GM18520 (cell line): ENCODE measurements at regions not wholly inside any gene's neighbourhood (a gene's known extent, or its start where the extent isn't known, plus 50 kb on each side); places are given as distances from the start of the nearest gene placed in this dataset.
"Not testable (repeated sequence)": the region's sequence is repeated elsewhere in the genome, so short reads cannot be mapped to it uniquely, and the experiment has no call there.

Experiments
- ATAC-seq: cut with Tn5 transposase; IDR thresholded peaks from one replicate; pipeline ENCODE4 v1.9.1; 2021; ENCODE audit not compliant: unreplicated experiment

DNA sequence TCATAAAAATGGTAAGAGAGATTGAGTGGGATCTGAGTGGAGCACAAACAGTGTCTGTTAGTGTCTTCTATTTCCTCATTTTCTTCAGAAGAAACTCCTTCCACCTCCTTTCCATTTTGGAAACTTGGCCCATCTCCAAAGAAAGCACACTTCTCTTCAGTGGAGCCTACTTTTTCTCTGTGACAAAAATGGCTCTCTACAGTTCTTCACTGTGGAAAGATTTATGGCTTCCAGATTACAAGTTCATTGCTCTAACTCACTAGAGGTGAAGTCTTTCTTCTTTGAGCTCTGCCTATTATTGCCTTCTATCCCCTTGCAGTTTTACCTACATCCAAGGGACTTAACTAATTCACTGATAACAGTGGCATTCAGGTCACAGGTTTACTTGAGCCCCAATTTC, 325.8 kb downstream of the ANTXR2 start:
- no peak for ATAC-seq

DNA sequence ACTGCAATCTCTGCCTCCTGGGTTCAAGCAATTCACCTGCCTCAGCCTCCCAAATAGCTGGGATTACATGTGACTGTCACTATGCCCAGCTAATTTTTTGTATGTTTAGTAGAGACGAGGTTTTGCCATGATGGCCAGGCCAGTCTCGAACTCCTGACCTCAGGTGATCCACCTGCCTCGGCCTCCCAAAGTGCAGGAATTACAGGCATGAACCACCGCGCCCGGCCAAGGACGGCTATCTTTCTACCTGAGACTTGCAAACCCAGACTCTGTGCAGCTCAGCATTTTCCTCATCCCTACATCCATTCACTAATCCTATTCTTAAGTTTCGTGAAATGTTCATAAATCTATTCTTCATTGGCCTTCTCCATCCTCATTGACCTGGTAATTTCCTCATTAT, 330.0 kb downstream of the ANTXR2 start:
- ATAC-seq: no peak

DNA sequence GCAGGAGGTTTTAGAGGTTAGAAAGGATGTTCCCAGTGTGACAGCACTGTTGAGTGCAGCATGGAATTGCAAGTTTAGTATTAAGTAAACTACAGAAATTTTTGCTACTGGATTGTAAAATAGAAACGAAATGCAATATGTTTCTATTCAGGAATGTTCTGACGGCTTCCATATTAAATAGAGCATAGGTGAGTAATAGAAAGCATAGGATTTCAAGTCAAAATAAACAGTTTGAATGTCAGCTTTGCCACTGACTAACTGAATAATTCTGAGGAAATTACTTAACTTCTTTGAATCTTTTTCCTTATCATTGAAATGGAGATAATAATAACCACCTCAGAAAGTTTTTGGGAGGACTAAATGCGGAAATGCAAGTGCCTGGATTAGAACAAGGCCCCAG, 331.9 kb upstream of the GK2 start:
- no peak for ATAC-seq

DNA sequence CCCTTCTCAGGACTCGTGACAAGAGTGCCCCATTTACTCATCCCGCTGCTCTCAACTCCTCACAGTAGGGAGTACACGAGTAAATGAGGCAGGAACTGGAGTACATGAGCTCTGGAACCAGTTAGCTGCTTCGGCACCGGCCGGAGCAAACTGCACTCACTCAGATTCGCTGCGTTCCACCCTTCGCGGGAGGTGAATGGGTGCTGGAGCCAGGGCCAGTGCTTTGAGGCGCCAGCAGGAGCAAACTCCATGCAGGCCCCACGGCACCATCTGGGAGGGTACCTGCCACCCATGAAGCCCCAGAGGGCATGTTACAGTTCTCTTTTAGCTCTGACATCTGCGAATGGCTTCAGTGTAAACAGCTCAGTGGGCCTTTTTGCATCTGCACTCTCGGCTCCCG, 315.5 kb upstream of the GK2 start:
- ATAC-seq: no peak

DNA sequence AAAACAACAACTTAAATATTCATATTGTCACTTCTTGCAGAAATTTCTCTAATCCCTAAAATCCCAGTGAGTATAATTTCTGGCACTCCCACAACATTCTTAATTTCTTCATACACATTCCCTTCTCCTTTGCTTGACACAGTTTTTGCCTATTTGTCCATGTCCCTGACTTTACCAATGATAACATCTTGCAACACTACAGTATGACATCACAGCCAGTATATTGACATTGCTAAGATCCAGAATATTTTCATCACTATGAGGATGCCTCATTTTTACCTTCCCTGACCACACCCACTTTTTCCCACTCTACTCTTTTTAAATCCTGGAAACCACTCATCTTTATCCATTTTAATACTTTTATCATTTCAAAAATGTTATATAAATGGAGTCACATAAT, 292.3 kb upstream of the GK2 start:
- no peak for ATAC-seq

DNA sequence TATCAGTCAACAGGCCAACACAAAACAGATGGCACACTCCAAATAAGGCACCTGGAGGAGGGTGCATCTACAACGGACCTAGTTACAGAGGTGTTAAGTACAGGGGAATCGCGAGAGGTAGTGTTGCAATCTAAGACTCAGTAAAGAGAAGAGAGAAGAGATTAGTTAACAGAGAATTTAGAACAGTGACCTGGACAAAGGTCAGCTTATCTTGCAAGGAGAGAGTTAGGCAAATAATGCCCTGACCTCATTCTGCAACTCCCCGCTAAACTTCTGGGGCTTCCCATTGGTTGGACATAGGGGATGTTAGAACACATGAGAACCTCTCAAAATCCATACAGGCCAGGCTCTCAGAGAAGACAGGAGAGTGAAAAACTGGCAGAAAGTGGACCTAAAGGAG, 289.4 kb upstream of the GK2 start:
- no peak for ATAC-seq

DNA sequence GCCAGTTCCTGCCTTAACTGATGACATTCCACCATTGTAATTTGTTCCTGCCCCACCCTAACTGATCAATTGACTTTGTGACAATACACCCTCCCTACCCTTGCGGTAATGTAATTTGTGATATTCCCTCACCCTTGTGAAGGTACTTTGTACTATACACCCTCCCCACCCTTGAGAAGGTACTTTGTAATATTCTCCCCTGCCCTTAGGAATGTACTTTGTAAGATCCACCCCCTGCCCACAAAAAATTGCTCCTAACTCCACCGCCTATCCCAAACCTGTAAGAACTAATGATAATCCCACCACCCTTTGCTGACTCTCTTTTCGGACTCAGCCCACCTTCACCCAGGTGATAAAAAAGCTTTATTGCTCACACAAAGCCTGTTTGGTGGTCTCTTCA, 288.5 kb upstream of the GK2 start:
- ATAC-seq: not testable (repeated sequence)

DNA sequence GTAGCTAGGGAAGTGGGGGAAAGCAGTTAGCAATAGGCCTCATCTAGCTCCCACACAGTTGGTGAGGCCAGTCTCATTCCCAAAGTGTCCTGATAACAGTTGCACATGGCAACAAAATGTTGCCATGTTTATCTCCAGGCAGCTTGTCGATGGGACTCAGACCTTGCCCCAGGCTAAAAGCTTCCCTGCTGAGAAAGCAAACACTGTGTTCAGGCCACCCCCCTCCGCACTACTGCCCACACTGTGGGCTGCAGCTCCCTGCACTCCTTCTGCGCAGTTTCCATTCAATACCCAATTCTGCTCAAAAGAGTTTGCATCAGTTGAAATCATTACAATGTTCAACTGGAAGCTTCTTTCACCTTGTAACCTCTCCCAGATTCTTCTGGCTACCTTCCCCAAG, 287.8 kb upstream of the GK2 start:
- ATAC-seq: no peak

DNA sequence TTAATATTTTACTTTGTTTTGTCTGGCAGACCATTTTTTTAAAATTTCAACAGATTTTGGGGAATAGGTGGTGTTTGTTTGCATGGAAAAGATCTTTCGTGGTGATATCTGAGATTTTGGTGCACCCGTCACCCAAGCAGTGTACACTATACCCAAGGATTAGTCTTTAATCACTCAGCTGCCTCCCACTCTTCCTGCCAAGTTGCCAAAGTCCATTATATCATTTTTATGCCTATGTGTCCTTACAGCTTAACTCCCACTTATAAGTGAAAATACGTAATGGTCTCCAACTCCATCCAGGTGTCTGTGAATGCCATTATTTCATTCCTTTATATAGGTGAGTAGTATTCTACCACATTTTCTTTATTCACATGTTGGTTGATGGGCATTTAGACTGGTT, 281.7 kb upstream of the GK2 start:
- no peak for ATAC-seq

DNA sequence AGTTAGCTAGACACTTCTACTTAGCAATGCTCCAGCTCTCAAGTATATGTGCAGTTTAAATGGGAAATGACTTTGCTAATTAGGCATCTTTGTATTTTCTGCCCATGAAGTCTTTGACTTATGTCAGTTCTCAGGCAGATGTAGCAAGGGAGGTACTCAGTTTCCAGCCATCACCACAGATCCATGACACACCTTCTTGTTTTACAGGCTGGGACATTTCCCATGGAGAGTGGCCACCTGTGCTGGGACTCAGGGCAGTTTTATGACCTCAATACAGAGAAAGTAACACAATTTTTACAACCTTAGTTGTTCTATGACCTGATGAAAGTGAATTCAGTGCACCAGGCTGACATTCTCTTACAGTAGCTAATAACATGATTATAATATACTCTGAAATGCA, 280.7 kb upstream of the GK2 start:
- no peak for ATAC-seq

DNA sequence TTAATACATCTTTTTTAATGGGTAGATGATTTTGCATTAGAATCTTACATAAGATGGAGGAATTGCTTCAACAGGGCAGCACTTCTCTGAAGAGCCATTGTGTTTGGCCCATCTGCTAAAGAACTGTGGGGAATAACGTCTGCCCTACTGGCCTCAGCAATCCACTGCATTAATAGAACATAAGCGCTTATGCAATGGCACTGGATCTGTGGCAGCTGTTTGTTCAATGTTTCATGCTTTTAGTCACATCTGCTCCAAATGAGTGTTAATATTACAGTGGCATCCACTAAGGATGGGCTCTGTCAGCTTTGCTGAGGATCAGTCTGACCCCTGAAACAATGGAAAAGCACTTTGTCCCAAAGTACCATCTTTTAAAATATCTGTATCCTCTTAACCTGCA, 279.0 kb upstream of the GK2 start:
- no peak for ATAC-seq

DNA sequence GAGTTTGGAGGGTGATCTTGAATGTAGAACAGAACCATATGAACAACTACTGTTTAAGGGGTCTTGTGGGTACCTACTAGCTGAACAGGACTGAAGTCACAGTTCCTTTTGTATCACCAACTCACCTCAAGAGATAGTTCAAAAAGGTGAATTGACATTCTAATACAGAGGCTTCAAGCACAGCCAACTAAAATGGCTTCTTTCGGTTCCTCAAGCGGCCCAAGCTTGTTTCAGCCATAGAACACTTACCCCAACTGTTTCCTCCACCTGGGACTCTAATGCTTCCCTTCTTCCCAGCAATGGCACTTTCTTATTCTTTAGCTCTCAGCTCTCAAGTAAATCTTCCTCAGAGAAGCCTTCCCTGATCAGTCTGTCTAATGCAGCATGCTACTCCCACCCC, 277.5 kb upstream of the GK2 start:
- no peak for ATAC-seq

DNA sequence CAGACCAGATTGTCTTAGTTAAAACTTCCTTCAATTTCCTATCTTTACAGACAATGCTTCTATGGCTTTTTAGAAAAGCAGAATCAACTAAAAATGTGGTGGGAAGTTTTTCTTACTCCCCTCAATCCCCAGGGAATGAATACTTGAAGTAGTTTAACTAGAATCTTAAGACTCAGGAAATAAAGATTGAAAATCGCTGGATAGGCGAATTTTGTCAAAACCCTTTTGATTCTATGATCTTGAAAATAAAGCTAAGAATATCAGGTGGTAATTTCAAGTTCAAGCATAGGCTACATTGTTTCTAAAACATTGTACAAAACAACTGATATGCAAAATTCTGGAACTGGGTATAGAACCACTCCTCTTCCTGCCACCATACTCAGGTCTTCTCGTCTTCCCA, 276.5 kb upstream of the GK2 start:
- ATAC-seq: no peak

DNA sequence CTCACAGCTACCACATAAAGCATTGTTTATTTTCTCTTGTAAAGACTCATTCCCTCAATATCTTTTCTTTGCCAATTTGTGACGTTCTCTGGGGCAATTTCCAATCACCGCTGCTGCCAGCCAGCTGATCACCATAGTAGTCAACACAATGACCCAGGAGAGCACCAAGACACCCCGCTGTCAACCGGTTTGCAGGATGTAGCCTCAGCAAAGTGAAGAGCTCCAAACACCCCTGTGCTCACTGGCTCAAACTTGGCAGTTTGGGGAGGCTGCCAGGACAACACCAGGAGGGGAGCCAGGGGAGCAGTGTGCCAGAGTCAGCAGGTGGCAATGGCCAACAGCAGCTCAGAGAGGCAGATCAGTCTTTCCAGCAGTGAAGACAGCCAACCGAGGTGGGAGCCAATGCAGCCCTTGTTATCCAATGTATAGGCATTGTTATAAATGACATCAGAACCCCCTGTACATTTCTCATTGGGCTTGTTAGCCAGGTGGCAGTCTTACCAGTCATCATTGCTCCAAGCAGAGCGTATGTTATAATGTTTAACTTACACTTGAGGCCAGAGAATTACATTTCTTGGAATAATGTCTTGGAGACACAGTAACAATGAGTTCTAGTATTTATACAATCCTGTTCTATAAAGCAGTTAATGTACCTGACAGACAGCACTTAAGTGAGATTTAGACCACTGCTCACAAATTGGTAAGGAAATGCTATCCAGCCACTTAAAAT, 274.9 kb upstream of the GK2 start:
- ATAC-seq: no peak

DNA sequence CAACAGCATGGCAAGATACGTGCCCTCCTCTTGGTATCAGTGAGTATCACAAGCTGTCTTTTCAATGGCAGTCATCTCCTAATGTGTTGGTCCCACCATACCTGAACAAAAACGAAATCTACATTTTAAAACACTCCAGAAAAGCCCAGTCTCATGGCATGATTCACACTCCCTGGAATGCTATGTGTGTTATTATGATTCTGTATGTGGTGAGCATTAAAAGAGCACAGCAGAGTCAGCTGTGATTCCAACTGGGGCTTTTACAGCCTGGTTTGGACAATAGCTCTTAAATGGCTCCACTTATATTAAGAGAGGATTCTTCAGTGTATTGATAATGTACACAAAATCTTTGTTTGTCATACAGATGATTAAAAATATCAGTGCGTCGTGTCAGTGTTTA, 274.1 kb upstream of the GK2 start:
- no peak for ATAC-seq

DNA sequence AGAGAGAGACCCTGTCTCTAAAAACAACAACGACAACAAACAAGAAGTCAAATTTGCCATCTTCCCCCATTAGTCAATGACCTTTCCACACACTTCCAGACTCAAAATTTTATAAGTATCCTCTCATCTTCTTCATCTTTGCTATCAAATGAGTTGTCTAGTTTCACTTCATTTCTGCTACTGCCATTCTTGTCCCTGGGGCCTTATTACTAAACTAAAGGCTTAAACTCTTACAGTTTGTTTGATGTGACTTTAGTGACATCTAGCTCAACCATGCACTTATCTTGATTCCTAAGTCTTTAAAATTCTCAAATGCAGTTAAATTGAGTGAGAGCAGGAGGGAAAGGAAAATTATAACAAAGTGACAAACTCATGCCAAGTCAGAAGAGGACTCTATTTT, 271.8 kb upstream of the GK2 start:
- no peak for ATAC-seq

DNA sequence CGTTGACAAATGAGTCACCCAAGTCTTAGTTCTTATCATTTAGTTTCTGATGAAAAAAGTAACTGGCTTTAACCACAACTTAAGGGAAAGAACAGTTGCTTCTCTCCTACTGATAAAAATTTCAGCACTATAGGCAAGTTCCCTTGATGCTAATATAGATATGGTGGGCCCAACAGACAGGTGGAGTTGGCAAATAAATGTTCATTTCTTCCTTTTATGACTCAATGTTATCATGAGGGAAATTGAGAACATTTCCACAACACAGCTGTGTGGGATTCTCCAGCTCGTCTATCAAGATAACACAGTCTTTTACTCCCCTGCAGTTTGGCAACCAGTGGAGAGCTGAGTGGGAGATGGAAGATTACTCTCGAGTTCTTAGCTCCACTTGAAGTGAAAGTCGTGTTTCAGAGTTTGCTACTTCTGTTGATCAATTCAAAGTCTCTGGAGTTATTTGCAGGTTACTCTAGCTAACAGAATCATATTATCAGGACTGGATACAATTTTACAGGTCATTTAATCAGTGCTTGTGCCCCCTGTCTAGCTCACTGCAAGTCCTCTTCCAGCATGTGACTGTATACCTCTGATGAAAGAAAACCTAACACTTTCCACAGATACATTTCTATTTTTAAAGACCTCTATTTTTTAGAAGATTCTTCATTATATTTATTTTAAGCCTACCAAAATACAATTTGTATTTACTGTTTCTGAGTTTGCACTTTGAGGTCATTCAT, 270.6 kb upstream of the GK2 start:
- no peak for ATAC-seq

DNA sequence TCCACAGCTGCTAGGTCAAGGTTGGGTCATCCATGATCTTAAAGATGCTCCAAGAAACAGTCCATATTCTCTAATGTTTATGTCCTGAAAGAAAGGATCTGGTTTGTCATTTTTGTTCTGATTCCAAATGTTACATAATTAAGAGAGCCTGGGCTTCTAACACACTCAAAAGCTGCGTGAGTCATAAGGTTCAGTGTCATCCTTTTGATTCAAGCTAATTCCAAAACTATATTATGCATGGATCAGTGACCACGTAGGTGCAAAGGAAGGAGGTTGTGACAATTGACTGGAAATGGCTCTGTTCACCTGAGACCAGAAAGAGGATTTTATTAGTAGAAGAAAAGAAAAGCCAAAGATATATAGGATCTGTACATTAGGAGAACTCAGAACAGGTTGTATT, 268.7 kb upstream of the GK2 start:
- ATAC-seq: no peak

DNA sequence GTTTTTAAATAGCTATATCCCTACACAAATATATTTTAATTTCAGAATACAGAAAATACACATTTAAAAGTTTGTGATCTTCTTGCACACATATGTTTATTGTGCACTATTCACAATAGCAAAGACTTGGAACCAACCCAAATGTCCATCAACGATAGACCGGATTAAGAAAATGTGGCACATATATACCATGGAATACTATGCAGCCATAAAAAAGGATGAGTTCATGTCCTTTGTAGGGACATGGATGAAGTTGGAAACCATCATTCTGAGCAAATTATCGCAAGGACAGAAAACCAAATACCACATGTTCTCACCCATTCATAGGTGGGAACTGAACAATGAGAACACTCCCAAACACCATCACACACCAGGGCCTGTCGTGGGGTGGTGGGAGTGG, 266.9 kb upstream of the GK2 start:
- not testable (repeated sequence) for ATAC-seq

DNA sequence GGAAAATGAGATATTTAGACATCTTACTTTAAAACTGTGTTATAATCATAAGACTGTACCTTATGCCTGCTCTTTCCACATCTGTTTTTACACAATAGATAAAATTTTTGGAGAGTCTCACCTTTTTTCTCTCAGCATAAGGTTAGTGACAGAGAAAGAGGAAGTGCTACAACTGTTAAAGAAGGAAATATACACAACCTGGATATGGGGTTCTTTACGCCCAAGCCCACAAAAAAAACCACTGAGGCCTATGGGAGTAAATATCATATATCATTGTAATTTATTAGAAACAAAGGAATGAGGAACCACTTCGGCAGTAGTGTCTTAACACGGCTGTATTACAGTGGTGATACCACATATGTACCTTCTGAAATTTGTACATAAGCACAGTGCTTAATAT, 265.9 kb upstream of the GK2 start:
- ATAC-seq: no peak

DNA sequence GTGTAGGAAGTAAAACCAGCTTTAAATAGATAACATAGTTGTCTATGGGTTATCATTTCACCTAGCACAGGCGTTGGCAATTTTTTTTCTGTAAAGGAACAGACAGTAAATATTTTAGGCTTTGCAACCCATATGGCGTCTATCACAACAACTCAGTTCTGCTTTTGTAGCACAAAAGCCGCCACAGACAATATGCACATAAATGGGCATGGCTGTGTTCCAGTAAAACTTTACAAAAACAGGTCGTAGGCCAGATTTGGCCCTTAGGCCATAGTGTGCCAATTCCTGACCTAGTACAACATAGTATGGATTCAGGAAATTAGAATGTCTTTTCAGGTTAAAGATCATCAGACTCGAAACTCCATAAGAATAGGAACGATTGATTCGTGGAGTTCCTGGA, 265.3 kb upstream of the GK2 start:
- ATAC-seq: no peak

DNA sequence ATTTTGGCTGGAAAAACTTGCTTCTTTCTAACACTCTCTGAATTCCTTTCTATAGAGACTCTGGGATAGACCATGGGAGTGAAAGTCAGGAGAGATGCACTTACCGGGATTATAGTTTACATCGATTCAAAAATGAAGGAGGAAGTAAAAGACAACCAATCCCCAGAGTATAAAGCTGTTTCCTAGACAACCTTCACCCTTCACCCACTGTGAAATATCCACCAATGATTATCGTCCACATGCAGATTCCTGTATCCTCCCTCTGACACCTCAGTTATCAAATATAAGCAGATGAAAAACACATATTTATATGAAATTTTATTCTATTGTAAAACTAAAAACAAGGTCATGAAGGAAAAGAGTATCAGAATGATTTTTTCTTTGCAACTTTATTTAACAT, 258.8 kb upstream of the GK2 start:
- no peak for ATAC-seq

DNA sequence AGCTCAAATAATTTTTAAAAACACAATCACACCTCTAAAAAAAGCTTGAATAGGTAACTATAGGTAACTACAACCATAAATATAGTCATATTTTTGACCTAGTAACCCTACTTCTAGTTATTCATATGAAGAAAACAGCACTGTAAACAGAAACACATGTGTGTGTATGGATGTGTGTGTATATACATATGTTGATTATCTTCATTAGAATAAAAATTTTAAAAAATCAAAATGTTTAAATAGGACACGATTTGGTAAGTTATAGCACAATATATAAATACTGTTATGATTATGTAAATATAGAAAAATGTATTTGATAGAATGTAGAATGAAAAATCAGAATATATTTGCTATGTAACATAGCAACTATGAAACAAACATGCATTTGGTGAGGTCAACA, 258.1 kb upstream of the GK2 start:
- no peak for ATAC-seq
